HEK293 (cell line): ENCODE measurements at regions not wholly inside any gene's neighbourhood (a gene's known extent, or its start where the extent isn't known, plus 50 kb on each side); places are given as distances from the start of the nearest gene placed in this dataset.

ENCODE experiments used
- CTCF ChIA-PET: fragments of 350-600 bp; formaldehyde crosslinking; extraction: SDS; loops from one replicate; lab custom pipeline; 2021; ENCODE audit warnings: antibody characterized with exemption; lab: Yijun Ruan, JAX
- POLR2A ChIA-PET: fragments of 300-600 bp; formaldehyde crosslinking; extraction: SDS; loops from one replicate; lab custom pipeline; 2020; ENCODE audit warnings: antibody characterized with exemption, inconsistent platforms; lab: Yijun Ruan, JAX
- H3K27ac ChIP-seq: fragments of 200-500 bp; sonication (Bioruptor generic); 2 replicates; pipeline ENCODE4 v1.5.1; 2014; ENCODE audit warnings: low read depth, low read length, control low read depth, inconsistent platforms; ENCODE audit errors: extremely low read depth
- H3K36me3 ChIP-seq, 2 experiments: fragments of 200-500 bp in 1 of 2; sonication (Bioruptor generic) in 1 of 2; 1 replicate in 1 of 2; 2 replicates in 1 of 2; pipeline ENCODE4 v1.5.1; 2014 to 2017; ENCODE audit warnings: inconsistent platforms in 2 of 2, low read length in 2 of 2; ENCODE audit not compliant: control insufficient read depth in 2 of 2, insufficient read depth in 1 of 2
- H3K4me1 ChIP-seq: fragments of 200-500 bp; sonication (Bioruptor generic); 2 replicates; pipeline ENCODE4 v1.5.1; 2014; ENCODE audit warnings: mild to moderate bottlenecking, low read length, inconsistent platforms; ENCODE audit not compliant: control insufficient read depth, insufficient read depth
- H3K4me3 ChIP-seq: 2 replicates; pipeline ENCODE4 v1.5.1; 2011; ENCODE audit warnings: low read depth, mild to moderate bottlenecking, control low read depth, low read length, moderate library complexity
- H3K9me3 ChIP-seq: fragments of 200-500 bp; sonication (Bioruptor generic); 2 replicates; pipeline ENCODE4 v1.5.1; 2014; ENCODE audit warnings: low read depth, low read length, inconsistent platforms; ENCODE audit not compliant: control insufficient read depth, insufficient read depth
- ELK4 ChIP-seq: IDR thresholded peaks from 2 replicates; pipeline ENCODE4 v1.6.1; 2011; ENCODE audit warnings: mild to moderate bottlenecking, low read depth, low read length, borderline replicate concordance
- GLI4 ChIP-seq: fragments of 450-650 bp; formaldehyde crosslinking; IDR thresholded peaks from 2 replicates; pipeline ENCODE4 v1.5.1; 2016; ENCODE audit warnings: missing biosample characterization, missing genetic modification characterization
- HOXC10 ChIP-seq: sonication (generic); formaldehyde crosslinking; IDR thresholded peaks from 2 replicates; pipeline ENCODE4 v1.8.1; 2023; ENCODE audit warnings: mild to moderate bottlenecking, missing genetic modification reagents
- IKZF3 ChIP-seq: fragments of 450-650 bp; IDR thresholded peaks from 2 replicates; pipeline ENCODE4 v1.5.0; 2018; ENCODE audit warnings: missing biosample characterization, mild to moderate bottlenecking, missing genetic modification characterization, moderate library complexity
- KLF7 ChIP-seq: fragments of 450-650 bp; formaldehyde crosslinking; IDR thresholded peaks from 2 replicates; pipeline ENCODE4 v1.5.1; 2016; ENCODE audit warnings: missing biosample characterization, missing genetic modification characterization, borderline replicate concordance
- PATZ1 ChIP-seq: fragments of 450-650 bp; formaldehyde crosslinking; IDR thresholded peaks from 2 replicates; pipeline ENCODE4 v1.5.1; 2016; ENCODE audit warnings: missing biosample characterization, missing genetic modification characterization
- PRDM4 ChIP-seq: fragments of 450-650 bp; formaldehyde crosslinking; IDR thresholded peaks from 2 replicates; pipeline ENCODE4 v1.5.1; 2017; ENCODE audit warnings: missing biosample characterization, missing genetic modification characterization
- REPIN1 ChIP-seq: fragments of 450-650 bp; formaldehyde crosslinking; IDR thresholded peaks from 2 replicates; pipeline ENCODE4 v1.5.1; 2017; ENCODE audit warnings: missing biosample characterization, missing genetic modification characterization, low read depth
- YY2 ChIP-seq: fragments of 450-650 bp; formaldehyde crosslinking; IDR thresholded peaks from 2 replicates; pipeline ENCODE4 v1.5.1; 2016; ENCODE audit warnings: missing biosample characterization, missing genetic modification characterization
- ZBTB48 ChIP-seq: fragments of 450-650 bp; formaldehyde crosslinking; IDR thresholded peaks from 2 replicates; pipeline ENCODE4 v1.5.1; 2016; ENCODE audit warnings: missing biosample characterization, missing genetic modification characterization
- ZFP41 ChIP-seq: fragments of 450-650 bp; formaldehyde crosslinking; IDR thresholded peaks from 2 replicates; pipeline ENCODE4 v1.5.1; 2016; ENCODE audit warnings: missing biosample characterization, missing genetic modification characterization, borderline replicate concordance
- ZNF155 ChIP-seq: fragments of 450-650 bp; formaldehyde crosslinking; IDR thresholded peaks from 2 replicates; pipeline ENCODE4 v1.5.1; 2016; ENCODE audit warnings: missing biosample characterization, missing genetic modification characterization
- ZNF24 ChIP-seq: fragments of 450-650 bp; formaldehyde crosslinking; IDR thresholded peaks from 2 replicates; pipeline ENCODE4 v1.5.1; 2016; ENCODE audit warnings: missing biosample characterization, missing genetic modification characterization
- ZNF324 ChIP-seq: fragments of 450-650 bp; formaldehyde crosslinking; IDR thresholded peaks from 2 replicates; pipeline ENCODE4 v1.5.1; 2016; ENCODE audit warnings: missing biosample characterization, missing genetic modification characterization
- ZNF341 ChIP-seq: fragments of 450-650 bp; formaldehyde crosslinking; IDR thresholded peaks from 2 replicates; pipeline ENCODE4; 2016; ENCODE audit warnings: low read depth, missing biosample characterization, missing genetic modification characterization
- ZNF354C ChIP-seq: fragments of 450-650 bp; formaldehyde crosslinking; IDR thresholded peaks from 2 replicates; pipeline ENCODE4 v1.5.1; 2016; ENCODE audit warnings: missing biosample characterization, missing genetic modification characterization, low read depth, borderline replicate concordance
- ZNF416 ChIP-seq: fragments of 450-650 bp; formaldehyde crosslinking; IDR thresholded peaks from 2 replicates; pipeline ENCODE4 v1.5.1; 2016; ENCODE audit warnings: missing biosample characterization, missing genetic modification characterization
- ZNF510 ChIP-seq: fragments of 450-650 bp; formaldehyde crosslinking; IDR thresholded peaks from 2 replicates; pipeline ENCODE4 v1.5.1; 2018; ENCODE audit warnings: mild to moderate bottlenecking, missing genetic modification characterization, missing biosample characterization; ENCODE audit not compliant: insufficient replicate concordance
- ZNF626 ChIP-seq: fragments of 450-650 bp; sonication (Bioruptor Pico); formaldehyde crosslinking; IDR thresholded peaks from 2 replicates; pipeline ENCODE4 v1.5.1; 2018; ENCODE audit warnings: missing biosample characterization, missing genetic modification characterization, inconsistent platforms
- ZNF654 ChIP-seq: fragments of 450-650 bp; formaldehyde crosslinking; IDR thresholded peaks from 2 replicates; pipeline ENCODE4 v1.5.1; 2016; ENCODE audit warnings: low read depth, missing biosample characterization, missing genetic modification characterization
- ZNF677 ChIP-seq: fragments of 450-650 bp; IDR thresholded peaks from 2 replicates; pipeline ENCODE4 v1.5.0; 2018; ENCODE audit warnings: missing biosample characterization, mild to moderate bottlenecking, missing genetic modification characterization, moderate library complexity
- ZNF707 ChIP-seq: fragments of 450-650 bp; formaldehyde crosslinking; IDR thresholded peaks from 2 replicates; pipeline ENCODE4 v1.5.1; 2016; ENCODE audit warnings: missing biosample characterization, missing genetic modification characterization
- ZNF76 ChIP-seq: fragments of 450-650 bp; formaldehyde crosslinking; IDR thresholded peaks from 2 replicates; pipeline ENCODE4; 2016; ENCODE audit warnings: low read depth, missing biosample characterization, missing genetic modification characterization, borderline replicate concordance
- ZNF792 ChIP-seq: fragments of 450-650 bp; formaldehyde crosslinking; IDR thresholded peaks from 2 replicates; pipeline ENCODE4 v1.5.1; 2016; ENCODE audit warnings: missing biosample characterization, missing genetic modification characterization
- ZNF837 ChIP-seq: fragments of 450-650 bp; formaldehyde crosslinking; IDR thresholded peaks from 2 replicates; pipeline ENCODE4 v1.5.1; 2016; ENCODE audit warnings: missing biosample characterization, missing genetic modification characterization
- TF ChIP-seq, protein P1 (sequence below): fragments of 450-650 bp; formaldehyde crosslinking; IDR thresholded peaks from 2 replicates; pipeline ENCODE4 v1.5.1; 2016; ENCODE audit warnings: missing biosample characterization, missing genetic modification characterization
- TF ChIP-seq, protein P2 (sequence below): fragments of 450-650 bp; formaldehyde crosslinking; IDR thresholded peaks from 2 replicates; pipeline ENCODE4 v1.5.1; 2017; ENCODE audit warnings: missing biosample characterization, mild to moderate bottlenecking, missing genetic modification characterization, moderate library complexity

DNA sequence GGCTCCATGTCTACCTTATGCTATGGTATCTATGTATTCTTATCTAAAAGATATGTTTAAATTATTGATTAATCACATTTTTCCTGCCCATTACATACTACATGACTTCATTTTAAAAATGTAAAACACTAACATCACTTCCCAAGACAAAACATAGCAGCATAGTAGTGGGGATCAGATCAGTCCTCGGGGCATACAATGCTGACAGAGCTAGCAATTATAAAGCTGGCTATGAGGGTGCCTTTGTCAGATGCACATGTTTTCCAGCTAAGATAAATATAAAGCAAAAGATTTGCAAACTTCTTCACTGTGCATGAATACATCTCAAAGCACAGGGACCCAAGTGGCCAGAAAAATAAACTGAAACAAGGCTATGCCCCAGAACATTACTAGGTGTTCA lies 549.8 kb upstream of the INTU start:
- TF ChIP-seq ZNF155 (tag by site-specific recombination) (no peak), IKZF3 (tag by site-specific recombination) (no peak), ZNF354C (no peak), PATZ1 (no peak), ZNF24 (tag by site-specific recombination) (no peak), ZNF510 (tag by site-specific recombination) (no peak), ZNF324 (tag by site-specific recombination) (no peak), ELK4 (no peak), REPIN1 (tag by site-specific recombination) (no peak), GLI4 (no peak), ZFP41 (tag by site-specific recombination) (no peak), PRDM4 (tag by site-specific recombination) (no peak)
- TF ChIP-seq, protein P1, sequence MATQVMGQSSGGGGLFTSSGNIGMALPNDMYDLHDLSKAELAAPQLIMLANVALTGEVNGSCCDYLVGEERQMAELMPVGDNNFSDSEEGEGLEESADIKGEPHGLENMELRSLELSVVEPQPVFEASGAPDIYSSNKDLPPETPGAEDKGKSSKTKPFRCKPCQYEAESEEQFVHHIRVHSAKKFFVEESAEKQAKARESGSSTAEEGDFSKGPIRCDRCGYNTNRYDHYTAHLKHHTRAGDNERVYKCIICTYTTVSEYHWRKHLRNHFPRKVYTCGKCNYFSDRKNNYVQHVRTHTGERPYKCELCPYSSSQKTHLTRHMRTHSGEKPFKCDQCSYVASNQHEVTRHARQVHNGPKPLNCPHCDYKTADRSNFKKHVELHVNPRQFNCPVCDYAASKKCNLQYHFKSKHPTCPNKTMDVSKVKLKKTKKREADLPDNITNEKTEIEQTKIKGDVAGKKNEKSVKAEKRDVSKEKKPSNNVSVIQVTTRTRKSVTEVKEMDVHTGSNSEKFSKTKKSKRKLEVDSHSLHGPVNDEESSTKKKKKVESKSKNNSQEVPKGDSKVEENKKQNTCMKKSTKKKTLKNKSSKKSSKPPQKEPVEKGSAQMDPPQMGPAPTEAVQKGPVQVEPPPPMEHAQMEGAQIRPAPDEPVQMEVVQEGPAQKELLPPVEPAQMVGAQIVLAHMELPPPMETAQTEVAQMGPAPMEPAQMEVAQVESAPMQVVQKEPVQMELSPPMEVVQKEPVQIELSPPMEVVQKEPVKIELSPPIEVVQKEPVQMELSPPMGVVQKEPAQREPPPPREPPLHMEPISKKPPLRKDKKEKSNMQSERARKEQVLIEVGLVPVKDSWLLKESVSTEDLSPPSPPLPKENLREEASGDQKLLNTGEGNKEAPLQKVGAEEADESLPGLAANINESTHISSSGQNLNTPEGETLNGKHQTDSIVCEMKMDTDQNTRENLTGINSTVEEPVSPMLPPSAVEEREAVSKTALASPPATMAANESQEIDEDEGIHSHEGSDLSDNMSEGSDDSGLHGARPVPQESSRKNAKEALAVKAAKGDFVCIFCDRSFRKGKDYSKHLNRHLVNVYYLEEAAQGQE (tag by site-specific recombination) = no peak
- TF ChIP-seq, all 188 proteins: peak for 0
- no peak overlapping the region for H3K27ac ChIP-seq
- no peaks in the 10 kb centered on the region for H3K4me1 ChIP-seq
- ChIA-PET CTCF (no interaction called here), POLR2A (no interaction called here)
- no peaks in the 10 kb centered on the region for H3K9me3 ChIP-seq
- no peak overlapping the region for H3K4me3 ChIP-seq
- H3K36me3 ChIP-seq = no peaks in the 10 kb centered on the region

DNA sequence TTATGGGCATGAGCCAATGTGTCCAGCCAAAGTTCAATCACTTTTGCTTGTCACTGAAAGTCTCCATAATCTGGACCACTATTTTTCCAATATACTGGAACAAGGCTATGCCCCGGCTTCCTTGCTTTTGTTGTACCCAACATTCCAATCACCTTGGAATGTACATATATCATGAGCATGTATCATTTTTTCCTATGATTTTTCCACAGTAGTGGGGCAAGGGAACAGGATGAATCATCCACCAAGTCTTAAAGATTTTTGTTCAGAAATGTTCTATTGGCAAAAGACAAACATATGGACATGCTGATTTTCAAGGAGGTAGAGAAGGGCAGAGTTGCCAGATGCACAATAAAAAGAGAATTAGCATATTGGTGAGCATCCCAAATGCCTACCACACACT lies 548.1 kb upstream of the INTU start:
- no peak overlapping the region for H3K27ac ChIP-seq
- H3K4me1 ChIP-seq = no peaks in the 10 kb centered on the region
- CTCF ChIA-PET = no interaction called here
- no peaks in the 10 kb centered on the region for H3K36me3 ChIP-seq
- no peaks in the 10 kb centered on the region for H3K9me3 ChIP-seq
- TF ChIP-seq ZNF626 (tag by site-specific recombination) (no peak), ZNF76 (tag by site-specific recombination) (no peak), ZBTB48 (tag by site-specific recombination) (no peak), ZNF341 (tag by site-specific recombination) (no peak), KLF7 (no peak), ZNF654 (no peak), REPIN1 (tag by site-specific recombination) (no peak), YY2 (tag by site-specific recombination) (no peak), HOXC10 (CRISPR knock-in tag) (no peak), ZNF837 (tag by site-specific recombination) (no peak), ZNF792 (tag by site-specific recombination) (no peak), ZNF416 (tag by site-specific recombination) (no peak), ZNF677 (no peak), ZNF707 (tag by site-specific recombination) (no peak)
- TF ChIP-seq, protein P2, sequence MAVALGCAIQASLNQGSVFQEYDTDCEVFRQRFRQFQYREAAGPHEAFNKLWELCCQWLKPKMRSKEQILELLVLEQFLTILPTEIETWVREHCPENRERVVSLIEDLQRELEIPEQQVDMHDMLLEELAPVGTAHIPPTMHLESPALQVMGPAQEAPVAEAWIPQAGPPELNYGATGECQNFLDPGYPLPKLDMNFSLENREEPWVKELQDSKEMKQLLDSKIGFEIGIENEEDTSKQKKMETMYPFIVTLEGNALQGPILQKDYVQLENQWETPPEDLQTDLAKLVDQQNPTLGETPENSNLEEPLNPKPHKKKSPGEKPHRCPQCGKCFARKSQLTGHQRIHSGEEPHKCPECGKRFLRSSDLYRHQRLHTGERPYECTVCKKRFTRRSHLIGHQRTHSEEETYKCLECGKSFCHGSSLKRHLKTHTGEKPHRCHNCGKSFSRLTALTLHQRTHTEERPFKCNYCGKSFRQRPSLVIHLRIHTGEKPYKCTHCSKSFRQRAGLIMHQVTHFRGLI (tag by site-specific recombination) = no peak
- TF ChIP-seq, all 188 proteins: peak for 0
- POLR2A ChIA-PET = no interaction called here
- no peak overlapping the region for H3K4me3 ChIP-seq
